DOHH2 (cell line): ENCODE measurements at regions not wholly inside any gene's neighbourhood (a gene's known extent, or its start where the extent isn't known, plus 50 kb on each side); places are given as distances from the start of the nearest gene placed in this dataset.

Experiments
- H3F3A ChIP-seq: fragments of 200-600 bp; sonication (generic), shearing (Covaris generic); 2 replicates; pipeline ENCODE4 v1.6.0; 2016; ENCODE audit warnings: antibody characterized with exemption, mild to moderate bottlenecking; ENCODE audit not compliant: control insufficient read depth, insufficient read depth
- H3K27ac ChIP-seq: fragments of 200-600 bp; sonication (generic); 2 replicates; pipeline ENCODE4 v1.5.1; 2014; ENCODE audit warnings: low read depth, mild to moderate bottlenecking, low read length, moderate library complexity
- H3K27me3 ChIP-seq: fragments of 200-600 bp; sonication (generic); 2 replicates; pipeline ENCODE4 v1.6.1; 2014; ENCODE audit warnings: mild to moderate bottlenecking, low read length, mixed read lengths; ENCODE audit not compliant: control insufficient read depth
- H3K36me3 ChIP-seq: fragments of 200-600 bp; sonication (generic); 2 replicates; pipeline ENCODE4 v1.6.1; 2014; ENCODE audit warnings: mild to moderate bottlenecking, low read length, moderate library complexity, mixed read lengths; ENCODE audit not compliant: control insufficient read depth
- H3K4me1 ChIP-seq: fragments of 200-600 bp; sonication (generic); 2 replicates; pipeline ENCODE4 v1.6.1; 2014; ENCODE audit warnings: mild to moderate bottlenecking, low read length, mixed read lengths; ENCODE audit not compliant: control insufficient read depth
- H3K4me2 ChIP-seq: fragments of 200-600 bp; sonication (generic); 2 replicates; pipeline ENCODE4 v1.6.0; 2014; ENCODE audit warnings: mild to moderate bottlenecking, low read length, moderate library complexity
- H3K4me3 ChIP-seq: fragments of 200-600 bp; sonication (generic); 2 replicates; pipeline ENCODE4 v1.5.1; 2014; ENCODE audit warnings: mild to moderate bottlenecking, low read length, mixed read lengths
- H3K79me2 ChIP-seq: fragments of 200-600 bp; sonication (generic); 2 replicates; pipeline ENCODE4 v1.6.1; 2014; ENCODE audit warnings: mild to moderate bottlenecking, low read length, mixed read lengths; ENCODE audit not compliant: control insufficient read depth
- H3K9me2 ChIP-seq: fragments of 200-600 bp; sonication (generic); replicated peaks from 2 replicates; pipeline ENCODE4 v1.6.1; 2014; ENCODE audit warnings: mild to moderate bottlenecking, low read length, mixed read lengths; ENCODE audit not compliant: control insufficient read depth
- H3K9me3 ChIP-seq: fragments of 200-600 bp; sonication (generic); 2 replicates; pipeline ENCODE4 v1.6.1; 2014; ENCODE audit warnings: antibody characterized with exemption, low read length, mixed read lengths; ENCODE audit not compliant: control insufficient read depth, insufficient read depth
- H4K20me1 ChIP-seq: fragments of 200-600 bp; sonication (generic); 2 replicates; pipeline ENCODE4 v1.6.0; 2014; ENCODE audit warnings: low read depth, mild to moderate bottlenecking, antibody characterized with exemption, low read length, moderate library complexity; ENCODE audit not compliant: control insufficient read depth, insufficient read depth
- EZH2phosphoT487 ChIP-seq: fragments of 200-600 bp; sonication (generic); IDR thresholded peaks from 2 replicates; pipeline ENCODE4 v1.6.1; 2017; ENCODE audit warnings: borderline replicate concordance, mild to moderate bottlenecking, antibody characterized with exemption, low read length, moderate library complexity, mixed read lengths
- TF ChIP-seq, protein P1 (sequence below): fragments of 200-600 bp; sonication (generic); IDR thresholded peaks from one replicate; pipeline ENCODE4 v1.5.1; 2014; ENCODE audit warnings: antibody characterized with exemption, mild to moderate bottlenecking, low read depth, low read length; ENCODE audit not compliant: poor library complexity, severe bottlenecking

DNA sequence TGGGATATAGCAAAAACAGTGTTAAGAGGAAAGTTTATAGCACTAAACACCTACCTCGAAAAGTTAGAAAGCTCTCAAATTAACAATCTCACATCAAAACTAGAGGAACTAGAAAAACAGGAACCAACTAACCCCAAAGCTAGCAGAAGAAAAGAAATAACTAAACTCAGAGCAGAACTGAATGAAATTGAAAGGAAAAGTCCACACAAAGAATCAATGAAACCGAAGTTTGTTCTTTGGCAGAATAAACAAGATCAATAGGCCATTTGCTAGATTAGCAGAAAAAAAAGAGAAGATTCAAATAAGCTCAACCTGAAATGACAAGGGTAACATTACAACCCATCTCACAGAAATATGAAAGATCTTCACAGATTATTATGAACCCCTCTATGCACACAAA is 234.8 kb upstream of the ISL1 start:
- Histone ChIP-seq H4K20me1 (no peaks in the 10 kb centered on the region), H3K4me3 (no peak overlapping the region), H3K4me2 (no peak overlapping the region), H3K27me3 (no peaks in the 10 kb centered on the region), H3K9me3 (no peaks in the 10 kb centered on the region), H3K36me3 (no peaks in the 10 kb centered on the region), H3F3A (no peaks in the 10 kb centered on the region), H3K79me2 (no peaks in the 10 kb centered on the region), H3K9me2 (no peaks in the 10 kb centered on the region), H3K27ac (no peak overlapping the region), H3K4me1 (no peaks in the 10 kb centered on the region)
- TF ChIP-seq EZH2phosphoT487, result no peak
- TF ChIP-seq, protein P1, sequence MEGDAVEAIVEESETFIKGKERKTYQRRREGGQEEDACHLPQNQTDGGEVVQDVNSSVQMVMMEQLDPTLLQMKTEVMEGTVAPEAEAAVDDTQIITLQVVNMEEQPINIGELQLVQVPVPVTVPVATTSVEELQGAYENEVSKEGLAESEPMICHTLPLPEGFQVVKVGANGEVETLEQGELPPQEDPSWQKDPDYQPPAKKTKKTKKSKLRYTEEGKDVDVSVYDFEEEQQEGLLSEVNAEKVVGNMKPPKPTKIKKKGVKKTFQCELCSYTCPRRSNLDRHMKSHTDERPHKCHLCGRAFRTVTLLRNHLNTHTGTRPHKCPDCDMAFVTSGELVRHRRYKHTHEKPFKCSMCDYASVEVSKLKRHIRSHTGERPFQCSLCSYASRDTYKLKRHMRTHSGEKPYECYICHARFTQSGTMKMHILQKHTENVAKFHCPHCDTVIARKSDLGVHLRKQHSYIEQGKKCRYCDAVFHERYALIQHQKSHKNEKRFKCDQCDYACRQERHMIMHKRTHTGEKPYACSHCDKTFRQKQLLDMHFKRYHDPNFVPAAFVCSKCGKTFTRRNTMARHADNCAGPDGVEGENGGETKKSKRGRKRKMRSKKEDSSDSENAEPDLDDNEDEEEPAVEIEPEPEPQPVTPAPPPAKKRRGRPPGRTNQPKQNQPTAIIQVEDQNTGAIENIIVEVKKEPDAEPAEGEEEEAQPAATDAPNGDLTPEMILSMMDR, result no peak

DNA sequence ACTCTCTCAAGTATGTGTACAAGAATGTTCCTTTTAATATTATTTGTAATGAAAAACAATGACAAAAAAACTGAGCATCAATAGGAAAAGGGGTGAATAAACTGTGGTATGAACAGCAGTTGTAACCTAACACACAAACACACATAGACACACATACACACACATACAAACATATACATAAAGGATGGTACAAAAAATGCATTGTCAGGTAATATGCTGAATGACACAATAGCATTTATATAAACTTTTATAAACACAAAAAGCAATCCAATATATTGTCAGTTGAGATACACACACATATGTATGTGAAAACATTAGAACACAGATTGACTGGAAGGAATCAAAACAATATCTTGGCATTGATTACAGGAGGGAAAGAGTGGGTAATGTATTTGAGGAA is 227.0 kb upstream of the ISL1 start:
- Histone ChIP-seq H3K4me3 (no peak overlapping the region), H3K4me1 (no peaks in the 10 kb centered on the region), H3K9me2 (no peaks in the 10 kb centered on the region), H3K4me2 (no peak overlapping the region), H3K36me3 (no peaks in the 10 kb centered on the region), H4K20me1 (no peaks in the 10 kb centered on the region), H3K27me3 (no peaks in the 10 kb centered on the region), H3K9me3 (no peaks in the 10 kb centered on the region), H3K27ac (no peak overlapping the region), H3K79me2 (no peaks in the 10 kb centered on the region), H3F3A (no peaks in the 10 kb centered on the region)
- TF ChIP-seq, protein P1, result no peak
- no peak for TF ChIP-seq EZH2phosphoT487

DNA sequence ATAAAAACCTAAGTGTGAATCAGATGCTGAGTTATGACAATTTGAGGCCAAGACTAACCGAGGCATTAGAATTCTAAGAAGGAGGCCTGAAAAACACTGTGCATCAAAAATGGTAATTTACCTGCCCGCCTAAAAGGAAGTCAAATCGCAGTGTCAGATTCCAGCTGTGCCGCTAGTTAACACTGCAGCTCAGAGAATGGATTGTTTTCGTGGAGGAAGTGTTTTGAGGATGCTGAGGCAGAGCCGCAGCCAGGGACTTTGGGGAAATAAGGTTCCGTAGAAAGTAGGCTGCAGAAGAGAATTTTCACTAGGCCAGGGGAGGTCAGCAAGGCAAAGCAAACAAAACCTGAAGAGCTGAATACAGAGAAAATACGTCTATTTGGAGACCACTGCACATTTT is 226.4 kb upstream of the ISL1 start:
- Histone ChIP-seq H3K79me2 (no peaks in the 10 kb centered on the region), H3K4me2 (no peak overlapping the region), H3F3A (no peaks in the 10 kb centered on the region), H4K20me1 (no peaks in the 10 kb centered on the region), H3K4me1 (no peaks in the 10 kb centered on the region), H3K4me3 (no peak overlapping the region), H3K27ac (no peak overlapping the region), H3K36me3 (no peaks in the 10 kb centered on the region), H3K9me2 (no peaks in the 10 kb centered on the region), H3K27me3 (no peaks in the 10 kb centered on the region), H3K9me3 (no peaks in the 10 kb centered on the region)
- TF ChIP-seq EZH2phosphoT487, result no peak
- TF ChIP-seq, protein P1, result no peak

DNA sequence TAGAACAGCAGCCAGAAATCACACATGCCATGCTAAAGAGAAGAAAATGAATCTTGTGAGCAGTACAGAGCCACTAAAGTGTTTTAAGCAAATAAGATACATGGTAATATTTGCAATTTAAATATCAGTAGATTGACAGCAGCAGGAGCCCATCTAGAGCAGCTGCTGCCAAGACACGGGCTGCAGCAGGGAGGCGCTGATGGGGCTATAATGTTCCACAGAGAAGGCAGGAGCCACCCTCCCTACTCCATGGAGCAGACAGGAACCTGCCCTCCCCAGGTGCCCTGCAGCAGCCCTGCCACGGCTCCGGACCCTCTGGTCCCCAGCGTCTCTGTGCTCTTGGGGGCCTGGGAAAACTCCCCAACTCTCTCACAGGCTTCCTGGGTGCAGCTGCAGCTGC is 224.1 kb upstream of the ISL1 start:
- TF ChIP-seq, protein P1, result no peak
- no peak for TF ChIP-seq EZH2phosphoT487
- H4K20me1 ChIP-seq, result no peaks in the 10 kb centered on the region
- H3K4me2 ChIP-seq, result no peak overlapping the region
- no peaks in the 10 kb centered on the region for H3K4me1 ChIP-seq
- no peaks in the 10 kb centered on the region for H3K9me3 ChIP-seq
- H3K9me2 ChIP-seq, result no peaks in the 10 kb centered on the region
- no peaks in the 10 kb centered on the region for H3K27me3 ChIP-seq
- H3K4me3 ChIP-seq, result no peak overlapping the region
- H3K36me3 ChIP-seq, result no peaks in the 10 kb centered on the region
- H3K27ac ChIP-seq, result no peak overlapping the region
- no peaks in the 10 kb centered on the region for H3F3A ChIP-seq
- H3K79me2 ChIP-seq, result no peaks in the 10 kb centered on the region
